ENCODE measurements at regions not wholly inside any gene's neighbourhood (a gene's known extent, or its start where the extent isn't known, plus 50 kb on each side); places are given as distances from the start of the nearest gene placed in this dataset.

DNA sequence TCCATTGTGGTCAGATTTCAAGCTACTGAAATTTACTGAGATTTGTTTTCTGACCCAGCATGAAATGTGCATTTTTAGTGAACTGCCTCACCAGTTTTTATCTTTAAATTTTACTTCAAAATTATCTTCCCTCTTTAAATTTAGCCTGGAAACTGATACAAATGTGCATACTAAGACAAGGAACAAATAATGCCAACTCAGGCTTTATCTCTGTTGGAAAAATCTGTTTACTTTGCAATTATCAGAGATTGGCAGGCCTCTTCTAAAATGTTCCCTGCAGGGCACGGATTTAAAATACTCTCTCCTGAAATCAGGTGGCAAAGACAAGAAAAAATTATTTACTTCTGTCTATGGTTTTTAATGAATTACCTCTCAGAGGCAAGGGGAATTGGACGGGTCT lies 151.0 kb upstream of the PTCH1 start:
- DNase-seq (ENCODE audit: low read depth in 1 of 2, low spot score in 1 of 2), result no peak
- Histone ChIP-seq H3K4me3 (replicated peaks; ENCODE audit: insufficient read depth, low read length) (no peak overlapping the region), H3K27me3 (ENCODE audit: insufficient read depth, poor library complexity, severe bottlenecking) (no peaks in the 10 kb centered on the region), H3K27ac (replicated peaks) (no peak overlapping the region)
- TF ChIP-seq GABPA (IDR thresholded peaks at IDR 0.05; ENCODE audit: low read depth) (no peak), SPI1 (IDR thresholded peaks at IDR 0.05; ENCODE audit: borderline replicate concordance, low read depth) (no peak), POLR2AphosphoS5 (IDR thresholded peaks at IDR 0.05; ENCODE audit: low read depth) (no peak)
- TF ChIP-seq, protein P1, sequence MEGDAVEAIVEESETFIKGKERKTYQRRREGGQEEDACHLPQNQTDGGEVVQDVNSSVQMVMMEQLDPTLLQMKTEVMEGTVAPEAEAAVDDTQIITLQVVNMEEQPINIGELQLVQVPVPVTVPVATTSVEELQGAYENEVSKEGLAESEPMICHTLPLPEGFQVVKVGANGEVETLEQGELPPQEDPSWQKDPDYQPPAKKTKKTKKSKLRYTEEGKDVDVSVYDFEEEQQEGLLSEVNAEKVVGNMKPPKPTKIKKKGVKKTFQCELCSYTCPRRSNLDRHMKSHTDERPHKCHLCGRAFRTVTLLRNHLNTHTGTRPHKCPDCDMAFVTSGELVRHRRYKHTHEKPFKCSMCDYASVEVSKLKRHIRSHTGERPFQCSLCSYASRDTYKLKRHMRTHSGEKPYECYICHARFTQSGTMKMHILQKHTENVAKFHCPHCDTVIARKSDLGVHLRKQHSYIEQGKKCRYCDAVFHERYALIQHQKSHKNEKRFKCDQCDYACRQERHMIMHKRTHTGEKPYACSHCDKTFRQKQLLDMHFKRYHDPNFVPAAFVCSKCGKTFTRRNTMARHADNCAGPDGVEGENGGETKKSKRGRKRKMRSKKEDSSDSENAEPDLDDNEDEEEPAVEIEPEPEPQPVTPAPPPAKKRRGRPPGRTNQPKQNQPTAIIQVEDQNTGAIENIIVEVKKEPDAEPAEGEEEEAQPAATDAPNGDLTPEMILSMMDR (IDR thresholded peaks at IDR 0.05; ENCODE audit: insufficient read depth, low read length), result no peak
- TF ChIP-seq, protein P2, sequence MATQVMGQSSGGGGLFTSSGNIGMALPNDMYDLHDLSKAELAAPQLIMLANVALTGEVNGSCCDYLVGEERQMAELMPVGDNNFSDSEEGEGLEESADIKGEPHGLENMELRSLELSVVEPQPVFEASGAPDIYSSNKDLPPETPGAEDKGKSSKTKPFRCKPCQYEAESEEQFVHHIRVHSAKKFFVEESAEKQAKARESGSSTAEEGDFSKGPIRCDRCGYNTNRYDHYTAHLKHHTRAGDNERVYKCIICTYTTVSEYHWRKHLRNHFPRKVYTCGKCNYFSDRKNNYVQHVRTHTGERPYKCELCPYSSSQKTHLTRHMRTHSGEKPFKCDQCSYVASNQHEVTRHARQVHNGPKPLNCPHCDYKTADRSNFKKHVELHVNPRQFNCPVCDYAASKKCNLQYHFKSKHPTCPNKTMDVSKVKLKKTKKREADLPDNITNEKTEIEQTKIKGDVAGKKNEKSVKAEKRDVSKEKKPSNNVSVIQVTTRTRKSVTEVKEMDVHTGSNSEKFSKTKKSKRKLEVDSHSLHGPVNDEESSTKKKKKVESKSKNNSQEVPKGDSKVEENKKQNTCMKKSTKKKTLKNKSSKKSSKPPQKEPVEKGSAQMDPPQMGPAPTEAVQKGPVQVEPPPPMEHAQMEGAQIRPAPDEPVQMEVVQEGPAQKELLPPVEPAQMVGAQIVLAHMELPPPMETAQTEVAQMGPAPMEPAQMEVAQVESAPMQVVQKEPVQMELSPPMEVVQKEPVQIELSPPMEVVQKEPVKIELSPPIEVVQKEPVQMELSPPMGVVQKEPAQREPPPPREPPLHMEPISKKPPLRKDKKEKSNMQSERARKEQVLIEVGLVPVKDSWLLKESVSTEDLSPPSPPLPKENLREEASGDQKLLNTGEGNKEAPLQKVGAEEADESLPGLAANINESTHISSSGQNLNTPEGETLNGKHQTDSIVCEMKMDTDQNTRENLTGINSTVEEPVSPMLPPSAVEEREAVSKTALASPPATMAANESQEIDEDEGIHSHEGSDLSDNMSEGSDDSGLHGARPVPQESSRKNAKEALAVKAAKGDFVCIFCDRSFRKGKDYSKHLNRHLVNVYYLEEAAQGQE (IDR thresholded peaks at IDR 0.05; ENCODE audit: insufficient replicate concordance, low read depth), result no peak

DNA sequence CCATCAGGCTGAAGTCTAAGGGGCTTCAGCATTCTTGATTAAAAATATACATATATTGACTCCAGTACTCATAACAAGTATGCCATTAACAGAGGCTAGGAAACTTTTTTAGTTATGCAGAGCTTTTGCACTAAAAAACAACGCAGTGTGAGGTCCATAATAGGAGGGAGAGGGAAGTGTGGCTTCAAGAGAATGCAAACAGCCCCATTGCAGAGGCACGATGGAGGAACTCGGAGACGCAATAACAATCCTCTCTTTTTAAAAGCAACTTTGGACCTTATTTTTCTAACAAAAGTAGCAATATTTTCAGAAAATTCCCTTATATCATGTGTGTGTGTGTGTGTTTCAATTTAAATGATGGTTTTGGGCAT lies 150.0 kb upstream of the PTCH1 start:
- TF ChIP-seq, protein P1 (IDR thresholded peaks at IDR 0.05; ENCODE audit: insufficient read depth, low read length), result no peak
- TF ChIP-seq, protein P2 (IDR thresholded peaks at IDR 0.05; ENCODE audit: insufficient replicate concordance, low read depth), result no peak
- TF ChIP-seq POLR2AphosphoS5 (IDR thresholded peaks at IDR 0.05; ENCODE audit: low read depth), result no peak
- TF ChIP-seq GABPA (IDR thresholded peaks at IDR 0.05; ENCODE audit: low read depth), result no peak
- no peak for TF ChIP-seq SPI1 (IDR thresholded peaks at IDR 0.05; ENCODE audit: borderline replicate concordance, low read depth)
- Histone ChIP-seq H3K27me3 (ENCODE audit: insufficient read depth, poor library complexity, severe bottlenecking) (no peaks in the 10 kb centered on the region), H3K27ac (replicated peaks) (no peak overlapping the region), H3K4me3 (replicated peaks; ENCODE audit: insufficient read depth, low read length) (no peak overlapping the region)
- no peak for DNase-seq (ENCODE audit: low read depth in 1 of 2, low spot score in 1 of 2)

DNA sequence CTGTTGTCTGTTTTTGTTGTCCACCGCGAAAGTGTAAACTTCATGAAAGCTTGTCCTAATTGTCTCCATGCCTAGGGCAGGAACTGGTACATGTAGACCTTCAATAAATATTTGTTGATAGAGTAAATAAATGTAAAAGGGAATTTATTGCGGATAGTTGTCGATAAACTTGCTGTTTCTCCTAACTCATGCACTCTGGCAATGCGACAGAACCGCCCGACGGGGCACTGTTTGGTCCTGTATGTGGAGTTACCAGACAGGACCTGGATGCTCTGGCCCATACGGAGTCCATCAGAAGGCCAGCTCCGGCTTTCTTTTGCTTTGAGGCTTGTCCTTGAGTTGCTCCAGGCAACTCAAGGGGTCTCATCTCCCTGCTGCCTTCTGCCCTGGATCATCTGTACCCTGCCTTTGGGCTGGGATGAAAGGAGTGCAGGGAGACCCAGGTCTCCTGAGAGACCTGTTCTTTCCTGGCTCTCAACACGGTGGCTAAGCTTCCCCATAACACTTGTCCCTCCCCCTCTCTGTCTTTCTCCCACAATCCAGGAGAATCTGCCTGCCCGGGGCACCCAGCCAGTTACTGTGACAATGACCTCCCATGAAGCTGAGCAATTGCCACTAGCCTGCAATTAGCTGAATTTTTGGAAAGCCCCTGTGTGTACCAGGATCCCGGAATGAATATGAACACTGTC lies 149.5 kb upstream of the PTCH1 start:
- Histone ChIP-seq H3K4me3 (replicated peaks; ENCODE audit: insufficient read depth, low read length) (no peak overlapping the region), H3K27me3 (ENCODE audit: insufficient read depth, poor library complexity, severe bottlenecking) (no peaks in the 10 kb centered on the region), H3K27ac (replicated peaks) (no peak overlapping the region)
- no peak for DNase-seq (ENCODE audit: low read depth in 1 of 2, low spot score in 1 of 2)
- TF ChIP-seq, protein P1 (IDR thresholded peaks at IDR 0.05; ENCODE audit: insufficient read depth, low read length), result no peak
- TF ChIP-seq SPI1 (IDR thresholded peaks at IDR 0.05; ENCODE audit: borderline replicate concordance, low read depth) (no peak), POLR2AphosphoS5 (IDR thresholded peaks at IDR 0.05; ENCODE audit: low read depth) (no peak), GABPA (IDR thresholded peaks at IDR 0.05; ENCODE audit: low read depth) (no peak)
- TF ChIP-seq, protein P2 (IDR thresholded peaks at IDR 0.05; ENCODE audit: insufficient replicate concordance, low read depth), result no peak

Data from HL-60 (cell line).